HG02870 (cell line): ENCODE measurements at regions not wholly inside any gene's neighbourhood (a gene's known extent, or its start where the extent isn't known, plus 50 kb on each side); places are given as distances from the start of the nearest gene placed in this dataset.
A peak's percentile ranks its signal among the peaks of the same experiment; 100 is the strongest.

Experiments used
- ATAC-seq: cut with Tn5 transposase; IDR thresholded peaks from one replicate; pipeline ENCODE4 v1.9.1; 2021; ENCODE audit warnings: mild to moderate bottlenecking, moderate library complexity; ENCODE audit not compliant: unreplicated experiment

DNA sequence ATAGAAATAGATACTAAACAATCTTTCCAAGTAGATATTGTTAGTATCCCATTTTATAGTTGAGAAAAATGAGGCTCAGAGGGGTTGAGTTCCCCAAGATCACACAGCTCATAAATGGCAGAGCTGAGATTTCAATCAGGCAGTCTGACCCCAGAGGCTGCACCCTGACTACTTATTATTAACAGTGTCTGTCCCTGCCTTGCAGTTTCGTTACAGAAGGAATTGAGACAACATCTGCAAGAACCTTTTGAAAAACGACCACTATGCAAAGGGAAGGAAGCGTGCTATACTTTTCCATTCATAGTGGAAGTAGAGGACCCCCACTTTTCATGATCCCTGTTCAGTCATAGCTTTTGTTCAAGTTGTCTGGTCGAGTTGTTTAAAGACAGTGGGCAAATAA is 53.2 kb upstream of the SEC11C start:
- ATAC-seq, result peak; percentile 34

DNA sequence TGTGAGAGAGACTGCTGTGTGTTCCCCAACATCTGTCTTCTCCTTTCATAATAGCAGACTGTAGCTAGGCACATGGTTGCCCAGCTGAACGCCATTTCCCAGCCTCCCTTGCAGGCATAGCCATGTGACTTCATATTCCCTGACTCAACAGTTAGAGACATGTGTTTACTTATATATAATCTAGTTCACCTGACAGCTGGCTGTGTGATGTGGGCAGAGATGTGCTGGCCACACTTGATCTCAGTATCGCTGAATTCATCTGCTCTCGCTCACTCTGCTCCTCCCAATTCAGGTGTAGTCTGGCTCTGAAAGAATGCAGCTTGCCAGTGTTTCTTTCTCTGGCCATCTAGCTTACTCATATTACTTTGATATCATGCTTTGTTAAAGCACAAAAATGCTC is 52.3 kb upstream of the SEC11C start:
- no peak for ATAC-seq
